ENCODE measurements at regions not wholly inside any gene's neighbourhood (a gene's known extent, or its start where the extent isn't known, plus 50 kb on each side); places are given as distances from the start of the nearest gene placed in this dataset.

DNA sequence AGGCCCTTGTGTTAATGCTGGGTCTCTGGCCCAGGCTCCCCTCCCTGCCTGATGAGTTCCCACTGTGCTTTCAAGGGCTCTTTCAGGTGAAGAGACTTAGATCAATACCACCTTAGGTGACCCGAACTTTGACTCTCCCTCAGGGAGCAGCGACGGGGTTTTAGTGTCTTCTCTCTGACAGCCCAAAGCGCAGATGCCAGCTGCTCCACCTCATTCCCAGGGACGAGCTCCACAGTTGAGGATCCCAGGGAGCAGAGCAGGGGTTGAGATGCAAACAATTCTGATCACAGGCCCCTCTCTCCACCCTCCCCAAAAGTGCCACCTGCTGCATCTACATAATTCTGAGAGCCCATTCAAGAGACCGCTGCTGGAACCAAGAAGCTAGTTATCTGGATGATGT, 265.1 kb downstream of the TJP1 start:
- TF ChIP-seq, protein P1, sequence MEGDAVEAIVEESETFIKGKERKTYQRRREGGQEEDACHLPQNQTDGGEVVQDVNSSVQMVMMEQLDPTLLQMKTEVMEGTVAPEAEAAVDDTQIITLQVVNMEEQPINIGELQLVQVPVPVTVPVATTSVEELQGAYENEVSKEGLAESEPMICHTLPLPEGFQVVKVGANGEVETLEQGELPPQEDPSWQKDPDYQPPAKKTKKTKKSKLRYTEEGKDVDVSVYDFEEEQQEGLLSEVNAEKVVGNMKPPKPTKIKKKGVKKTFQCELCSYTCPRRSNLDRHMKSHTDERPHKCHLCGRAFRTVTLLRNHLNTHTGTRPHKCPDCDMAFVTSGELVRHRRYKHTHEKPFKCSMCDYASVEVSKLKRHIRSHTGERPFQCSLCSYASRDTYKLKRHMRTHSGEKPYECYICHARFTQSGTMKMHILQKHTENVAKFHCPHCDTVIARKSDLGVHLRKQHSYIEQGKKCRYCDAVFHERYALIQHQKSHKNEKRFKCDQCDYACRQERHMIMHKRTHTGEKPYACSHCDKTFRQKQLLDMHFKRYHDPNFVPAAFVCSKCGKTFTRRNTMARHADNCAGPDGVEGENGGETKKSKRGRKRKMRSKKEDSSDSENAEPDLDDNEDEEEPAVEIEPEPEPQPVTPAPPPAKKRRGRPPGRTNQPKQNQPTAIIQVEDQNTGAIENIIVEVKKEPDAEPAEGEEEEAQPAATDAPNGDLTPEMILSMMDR (IDR thresholded peaks at IDR 0.05 in 4 of 5, conservative IDR thresholded peaks at IDR 0.05 in 1 of 5) = no peak
- no peak for TF ChIP-seq POLR2A (IDR thresholded peaks at IDR 0.05)
